NCI-H2171 treated with DMSO at 0.1 percent for 48 hours (cell line): ENCODE measurements at regions not wholly inside any gene's neighbourhood (a gene's known extent, or its start where the extent isn't known, plus 50 kb on each side); places are given as distances from the start of the nearest gene placed in this dataset.
"Not testable (repeated sequence)": the region's sequence is repeated elsewhere in the genome, so short reads cannot be mapped to it uniquely, and the experiment has no call there.

Experiments
- DNase-seq: peaks from one replicate; lab custom pipeline; 2025; lab: John Stamatoyannopoulos, UW

GRCh38 chr15:96181217-96181616 lies 149.3 kb upstream of the NR2F2 start:
- no peak for DNase-seq

- DNase-seq, result no peak
These were observed 148.6 kb upstream of the NR2F2 start for GRCh38 chr15:96181873-96182301.

- no peak for DNase-seq
These were observed 147.6 kb upstream of the NR2F2 start for GRCh38 chr15:96182736-96183513.

- DNase-seq, result no peak
These were observed 147.0 kb upstream of the NR2F2 start for GRCh38 chr15:96183514-96183850.

- no peak for DNase-seq
These were observed 146.6 kb upstream of the NR2F2 start for GRCh38 chr15:96183867-96184266.

GRCh38 chr15:96184297-96184696 lies 146.2 kb upstream of the NR2F2 start:
- DNase-seq, result no peak

GRCh38 chr15:96186105-96186504 lies 144.4 kb upstream of the NR2F2 start:
- DNase-seq, result no peak

- no peak for DNase-seq
These were observed 142.9 kb upstream of the NR2F2 start for GRCh38 chr15:96187341-96188305.

- no peak for DNase-seq
These were observed 132.8 kb upstream of the NR2F2 start for GRCh38 chr15:96197721-96198120.

- no peak for DNase-seq
These were observed 131.4 kb upstream of the NR2F2 start for GRCh38 chr15:96199111-96199510.

GRCh38 chr15:96200357-96200967 lies 130.0 kb upstream of the NR2F2 start:
- DNase-seq, result no peak

- no peak for DNase-seq
These were observed 128.8 kb upstream of the NR2F2 start for GRCh38 chr15:96201696-96202095.

- not testable (repeated sequence) for DNase-seq
These were observed 124.9 kb upstream of the NR2F2 start for GRCh38 chr15:96205588-96205987.

GRCh38 chr15:96207377-96208006 lies 123.0 kb upstream of the NR2F2 start:
- DNase-seq, result no peak

- no peak for DNase-seq
These were observed 121.2 kb upstream of the NR2F2 start for GRCh38 chr15:96209285-96209735.

- DNase-seq, result no peak
These were observed 117.5 kb upstream of the NR2F2 start for GRCh38 chr15:96213045-96213444.

GRCh38 chr15:96213896-96214295 lies 116.6 kb upstream of the NR2F2 start:
- DNase-seq, result no peak

GRCh38 chr15:96216481-96216880 lies 114.0 kb upstream of the NR2F2 start:
- DNase-seq, result not testable (repeated sequence)

GRCh38 chr15:96217983-96218382 lies 112.5 kb upstream of the NR2F2 start:
- no peak for DNase-seq

- no peak for DNase-seq
These were observed 111.7 kb upstream of the NR2F2 start for GRCh38 chr15:96218623-96219455.

GRCh38 chr15:96219681-96220080 lies 110.8 kb upstream of the NR2F2 start:
- no peak for DNase-seq
